T-helper 2 cell treated with Interferon-gamma antibody and Interleukin-4, amounts not matched to agents 5 μg/mL and 100 μg/mL, for 36 hours (primary cell): ENCODE measurements at regions not wholly inside any gene's neighbourhood (a gene's known extent, or its start where the extent isn't known, plus 50 kb on each side); places are given as distances from the start of the nearest gene placed in this dataset.
"Not testable (repeated sequence)": the region's sequence is repeated elsewhere in the genome, so short reads cannot be mapped to it uniquely, and the experiment has no call there.

ENCODE experiments used
- DNase-seq: peaks from one replicate; pipeline ENCODE4 v3.0.0; 2021; ENCODE audit warnings: low spot score
- H3K27ac Mint-ChIP-seq: one replicate; pipeline ENCODE4 v1.8.0; 2021; ENCODE audit warnings: mild to moderate bottlenecking, mixed read lengths
- H3K27me3 Mint-ChIP-seq: one replicate; pipeline ENCODE4 v1.8.0; 2021; ENCODE audit warnings: low read depth, mixed read lengths
- H3K36me3 Mint-ChIP-seq: one replicate; pipeline ENCODE4 v1.8.0; 2021; ENCODE audit warnings: low read depth, mixed read lengths
- H3K4me1 Mint-ChIP-seq: one replicate; pipeline ENCODE4 v1.8.0; 2021; ENCODE audit warnings: low read depth, mixed read lengths
- H3K4me3 Mint-ChIP-seq: one replicate; pipeline ENCODE4 v1.8.0; 2022; ENCODE audit warnings: mild to moderate bottlenecking, moderate library complexity, mixed read lengths
- H3K9me3 Mint-ChIP-seq: one replicate; pipeline ENCODE4 v1.8.0; 2021; ENCODE audit warnings: mixed read lengths

DNA sequence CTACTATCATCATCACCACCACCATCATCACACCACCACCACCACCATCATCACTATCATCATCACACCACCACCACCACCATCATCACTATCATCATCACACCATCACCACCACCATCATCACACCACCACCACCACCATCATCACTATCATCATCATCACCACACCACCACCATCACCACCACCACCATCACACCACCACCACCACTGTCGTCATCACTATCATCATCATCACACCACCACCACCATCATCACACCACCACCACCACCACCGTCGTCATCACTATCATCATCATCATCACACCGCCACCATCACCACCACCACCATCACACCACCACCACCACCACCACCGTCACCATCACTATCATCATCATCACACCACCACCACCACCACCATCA is 100.1 kb downstream of the BUB3 start:
- not testable (repeated sequence) for H3K9me3 Mint-ChIP-seq, H3K4me3 Mint-ChIP-seq, H3K4me1 Mint-ChIP-seq, DNase-seq, H3K27ac Mint-ChIP-seq, H3K36me3 Mint-ChIP-seq, H3K27me3 Mint-ChIP-seq

GRCh38 chr10:123257904-123258456 is 103.8 kb downstream of the BUB3 start:
- no peaks in the 10 kb centered on the region for H3K4me1 Mint-ChIP-seq
- peaks cover 3% of the 10 kb centered on the region for H3K27me3 Mint-ChIP-seq
- no peak overlapping the region for H3K27ac Mint-ChIP-seq
- no peaks in the 10 kb centered on the region for H3K9me3 Mint-ChIP-seq
- DNase-seq: no peak
- no peaks in the 10 kb centered on the region for H3K36me3 Mint-ChIP-seq
- H3K4me3 Mint-ChIP-seq: no peak overlapping the region

DNA sequence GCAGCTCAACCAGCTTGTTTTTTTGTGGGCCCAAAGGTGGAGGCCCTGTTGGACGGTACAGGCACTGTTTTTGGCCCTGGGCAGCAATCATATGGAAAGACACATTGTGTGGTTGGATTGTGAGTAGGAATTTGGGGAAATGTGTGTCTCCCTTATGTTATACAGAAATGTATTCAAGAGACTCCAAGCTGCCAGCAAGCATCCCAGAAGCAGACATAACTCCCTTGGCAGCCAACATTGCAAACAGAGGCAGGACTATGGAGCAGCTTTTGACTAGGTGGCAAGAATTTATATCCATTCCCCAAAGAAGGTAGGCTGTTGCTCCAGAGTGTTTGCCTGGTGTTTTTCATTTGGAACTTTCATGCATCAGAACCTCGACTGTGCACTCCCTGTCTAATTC is 104.9 kb downstream of the BUB3 start:
- Mint-ChIP-seq H3K4me3 (no peak overlapping the region), H3K36me3 (no peaks in the 10 kb centered on the region), H3K4me1 (no peaks in the 10 kb centered on the region), H3K9me3 (no peaks in the 10 kb centered on the region), H3K27ac (no peak overlapping the region), H3K27me3 (peaks cover 4% of the 10 kb centered on the region)
- DNase-seq: no peak

GRCh38 chr10:123259791-123260190 is 105.6 kb downstream of the BUB3 start:
- no peak overlapping the region for H3K4me3 Mint-ChIP-seq
- no peak for DNase-seq
- no peaks in the 10 kb centered on the region for H3K4me1 Mint-ChIP-seq

DNA sequence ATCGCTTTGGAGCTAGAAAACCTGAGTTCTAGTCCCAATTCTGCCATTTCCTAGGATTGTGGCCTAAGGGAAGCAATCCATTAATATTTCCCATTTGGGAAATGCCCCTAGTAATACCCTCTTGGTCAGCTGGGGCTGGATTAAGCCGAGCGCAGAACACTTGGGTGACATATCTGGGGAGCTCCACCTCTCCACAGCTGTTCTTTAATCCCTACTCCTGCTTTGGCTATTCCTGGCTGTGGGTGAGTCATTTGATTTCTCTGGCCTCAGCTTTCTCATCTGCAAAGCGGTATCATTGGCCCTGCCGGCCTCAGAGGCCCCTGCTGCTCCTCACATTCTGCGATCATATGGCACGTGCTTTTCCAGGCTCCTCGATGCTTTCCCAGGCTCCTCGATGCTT is 108.3 kb downstream of the BUB3 start:
- peaks cover 9% of the 10 kb centered on the region for H3K27me3 Mint-ChIP-seq
- no peak overlapping the region for H3K4me3 Mint-ChIP-seq
- DNase-seq: no peak
- no peaks in the 10 kb centered on the region for H3K4me1 Mint-ChIP-seq
- no peak overlapping the region for H3K27ac Mint-ChIP-seq
- no peaks in the 10 kb centered on the region for H3K36me3 Mint-ChIP-seq
- no peaks in the 10 kb centered on the region for H3K9me3 Mint-ChIP-seq

More at GRCh38 chr10:123259791-123260190, 105.6 kb downstream of the BUB3 start:
- no peaks in the 10 kb centered on the region for H3K36me3 Mint-ChIP-seq
- H3K27ac Mint-ChIP-seq: no peak overlapping the region
- no peaks in the 10 kb centered on the region for H3K9me3 Mint-ChIP-seq
- peaks cover 4% of the 10 kb centered on the region for H3K27me3 Mint-ChIP-seq

- Mint-ChIP-seq H3K9me3 (no peaks in the 10 kb centered on the region), H3K4me1 (no peaks in the 10 kb centered on the region), H3K36me3 (no peaks in the 10 kb centered on the region), H3K4me3 (no peak overlapping the region), H3K27ac (no peak overlapping the region), H3K27me3 (peaks cover 13% of the 10 kb centered on the region)
- no peak for DNase-seq
Observed at GRCh38 chr10:123266971-123267370, 112.8 kb downstream of the BUB3 start.

DNA sequence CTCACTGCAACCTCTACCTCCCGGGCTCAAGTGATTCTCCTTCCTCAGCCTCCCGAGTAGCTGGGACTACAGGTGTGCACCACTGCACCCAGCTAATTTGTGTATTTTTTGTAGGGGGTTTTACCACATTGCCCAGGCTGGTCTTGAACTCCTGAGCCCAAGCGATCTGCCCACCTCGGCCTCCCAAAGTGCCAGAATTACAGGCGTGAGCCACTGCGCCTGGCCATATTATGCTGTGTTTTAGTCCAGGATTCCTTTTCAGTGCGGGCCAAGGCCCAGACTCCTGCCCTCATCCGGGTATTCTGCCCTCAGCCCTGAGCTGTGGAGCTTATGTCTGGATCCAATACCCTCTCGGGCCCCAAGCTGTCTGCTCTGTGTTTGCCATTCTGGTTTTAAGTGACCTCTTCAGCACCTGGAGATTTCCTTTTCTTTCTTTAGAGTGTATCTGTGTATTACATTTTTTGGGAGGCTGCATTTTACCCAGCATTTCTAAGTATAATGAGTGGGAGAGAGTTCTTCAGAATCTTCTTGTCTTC is 114.9 kb downstream of the BUB3 start:
- Mint-ChIP-seq H3K4me1 (no peaks in the 10 kb centered on the region), H3K36me3 (no peaks in the 10 kb centered on the region), H3K27me3 (peaks cover 13% of the 10 kb centered on the region), H3K27ac (no peak overlapping the region), H3K9me3 (no peaks in the 10 kb centered on the region), H3K4me3 (no peak overlapping the region)
- DNase-seq: no peak

GRCh38 chr10:123269675-123270074 is 115.5 kb downstream of the BUB3 start:
- DNase-seq: no peak
- Mint-ChIP-seq H3K4me1 (no peaks in the 10 kb centered on the region), H3K36me3 (no peaks in the 10 kb centered on the region), H3K27me3 (peaks cover 17% of the 10 kb centered on the region), H3K4me3 (no peak overlapping the region), H3K27ac (no peak overlapping the region), H3K9me3 (no peaks in the 10 kb centered on the region)

- DNase-seq: no peak
- H3K27me3 Mint-ChIP-seq: peaks cover 21% of the 10 kb centered on the region
- H3K4me3 Mint-ChIP-seq: no peak overlapping the region
- H3K27ac Mint-ChIP-seq: no peak overlapping the region
- no peaks in the 10 kb centered on the region for H3K4me1 Mint-ChIP-seq
- no peaks in the 10 kb centered on the region for H3K36me3 Mint-ChIP-seq
- peaks cover 2% of the 10 kb centered on the region for H3K9me3 Mint-ChIP-seq
Observed at GRCh38 chr10:123270221-123270620, 116.0 kb downstream of the BUB3 start.

DNA sequence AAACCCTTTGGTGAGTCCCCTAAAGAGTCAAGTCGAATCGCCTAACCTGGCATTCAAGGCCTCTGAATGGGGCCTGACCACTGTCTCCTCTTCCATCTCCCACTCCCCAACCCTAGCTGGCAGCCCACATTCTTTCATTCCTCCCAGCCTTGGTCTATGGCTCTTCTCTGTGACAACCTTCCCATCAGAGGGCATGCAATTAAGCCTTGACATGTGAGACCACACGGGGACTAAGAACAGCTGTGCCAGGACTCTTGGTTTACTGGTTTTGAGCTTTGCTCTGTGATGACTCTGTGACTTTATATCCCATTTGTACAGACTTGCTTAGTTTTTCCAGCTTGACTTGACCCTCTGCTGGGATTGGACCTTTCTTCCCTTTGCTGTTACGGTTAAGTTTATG is 116.6 kb downstream of the BUB3 start:
- no peak overlapping the region for H3K27ac Mint-ChIP-seq
- no peaks in the 10 kb centered on the region for H3K36me3 Mint-ChIP-seq
- peaks cover 27% of the 10 kb centered on the region for H3K27me3 Mint-ChIP-seq
- H3K9me3 Mint-ChIP-seq: peaks cover 5% of the 10 kb centered on the region
- no peaks in the 10 kb centered on the region for H3K4me1 Mint-ChIP-seq
- no peak overlapping the region for H3K4me3 Mint-ChIP-seq
- no peak for DNase-seq

GRCh38 chr10:123272171-123272570 is 118.0 kb downstream of the BUB3 start:
- no peak for DNase-seq
- Mint-ChIP-seq H3K9me3 (peaks cover 10% of the 10 kb centered on the region), H3K36me3 (no peaks in the 10 kb centered on the region), H3K27ac (no peak overlapping the region), H3K4me3 (no peak overlapping the region), H3K27me3 (peaks cover 24% of the 10 kb centered on the region), H3K4me1 (no peaks in the 10 kb centered on the region)

DNA sequence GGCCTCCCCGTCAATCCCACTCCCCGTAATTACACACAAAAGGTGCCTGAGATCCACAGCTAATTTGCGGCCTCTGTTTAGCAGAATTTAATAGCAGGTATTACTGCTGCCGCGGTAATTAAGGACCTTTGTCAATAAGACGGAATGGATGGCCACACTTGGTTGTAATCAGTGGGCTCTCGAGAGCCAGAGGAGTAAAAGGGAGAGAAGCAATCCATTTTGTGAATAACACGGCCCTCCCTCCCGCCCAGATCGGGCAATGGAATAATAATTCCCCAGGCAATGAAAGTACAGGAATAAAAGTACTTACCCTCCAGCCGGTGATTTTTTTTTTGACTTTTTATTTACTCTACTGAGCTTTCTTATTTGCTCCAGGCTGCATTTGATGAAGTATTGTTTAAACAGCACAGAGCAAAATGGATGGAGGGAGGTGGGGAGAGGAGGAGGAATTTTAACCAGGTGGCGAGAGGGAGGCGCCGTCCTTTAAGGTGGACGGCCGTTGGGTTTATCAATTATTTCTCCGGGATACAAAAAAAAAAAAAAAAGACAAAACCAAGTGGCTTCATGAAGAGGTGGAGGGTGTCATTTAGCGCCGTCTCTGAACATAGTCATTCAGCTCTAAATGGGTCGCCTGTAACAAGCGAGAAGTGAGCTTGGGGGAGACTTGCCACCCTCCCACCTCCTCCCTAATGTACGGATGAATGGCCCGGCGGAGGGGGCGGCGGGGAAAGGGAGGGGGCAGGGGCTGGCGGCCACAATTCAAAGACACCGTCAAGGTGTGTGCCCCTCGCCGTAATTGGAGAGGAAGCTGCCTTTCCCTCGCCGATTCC is 120.3 kb downstream of the BUB3 start:
- H3K4me1 Mint-ChIP-seq: no peaks in the 10 kb centered on the region
- no peak for DNase-seq
- no peak overlapping the region for H3K4me3 Mint-ChIP-seq
- no peaks in the 10 kb centered on the region for H3K36me3 Mint-ChIP-seq
- H3K27me3 Mint-ChIP-seq: peaks cover 23% of the 10 kb centered on the region
- peaks cover 10% of the 10 kb centered on the region for H3K9me3 Mint-ChIP-seq
- H3K27ac Mint-ChIP-seq: no peak overlapping the region

- Mint-ChIP-seq H3K4me1 (no peaks in the 10 kb centered on the region), H3K36me3 (no peaks in the 10 kb centered on the region), H3K27ac (no peak overlapping the region), H3K9me3 (peaks cover 10% of the 10 kb centered on the region), H3K27me3 (peaks cover 23% of the 10 kb centered on the region), H3K4me3 (no peak overlapping the region)
- DNase-seq: no peak
Observed at GRCh38 chr10:123275136-123275564, 120.9 kb downstream of the BUB3 start.

DNA sequence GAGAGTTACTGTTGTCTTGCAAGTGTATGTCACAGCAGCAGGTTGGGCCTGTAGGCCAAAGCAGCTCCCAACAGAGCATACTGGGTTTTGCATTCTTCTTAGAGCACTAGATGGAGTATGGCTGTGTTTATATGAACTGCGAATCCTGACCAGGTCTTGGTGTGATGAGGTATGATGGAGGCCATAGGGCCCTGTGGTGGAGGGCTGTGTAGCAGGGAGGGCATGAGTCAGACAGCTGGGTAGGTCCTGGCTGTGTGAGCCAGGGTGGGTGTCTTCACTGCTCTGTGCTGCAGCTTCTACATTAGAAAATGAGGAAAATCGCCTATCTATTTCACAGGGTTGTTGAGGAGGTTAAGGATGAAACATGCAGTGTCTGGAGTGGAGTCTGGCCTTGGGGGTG is 124.2 kb downstream of the BUB3 start:
- peaks cover 10% of the 10 kb centered on the region for H3K9me3 Mint-ChIP-seq
- no peaks in the 10 kb centered on the region for H3K36me3 Mint-ChIP-seq
- H3K4me3 Mint-ChIP-seq: no peak overlapping the region
- no peak overlapping the region for H3K27ac Mint-ChIP-seq
- H3K4me1 Mint-ChIP-seq: no peaks in the 10 kb centered on the region
- H3K27me3 Mint-ChIP-seq: peaks cover 16% of the 10 kb centered on the region
- no peak for DNase-seq
